GM12874 (cell line): ENCODE measurements at regions not wholly inside any gene's neighbourhood (a gene's known extent, or its start where the extent isn't known, plus 50 kb on each side); places are given as distances from the start of the nearest gene placed in this dataset.

Experiments
- TF ChIP-seq, protein P1 (sequence below): IDR thresholded peaks from 2 replicates; pipeline ENCODE4 v1.5.1; 2011; ENCODE audit warnings: low read depth, mild to moderate bottlenecking, control low read depth, low read length, moderate library complexity; ENCODE audit not compliant: insufficient read depth

DNA sequence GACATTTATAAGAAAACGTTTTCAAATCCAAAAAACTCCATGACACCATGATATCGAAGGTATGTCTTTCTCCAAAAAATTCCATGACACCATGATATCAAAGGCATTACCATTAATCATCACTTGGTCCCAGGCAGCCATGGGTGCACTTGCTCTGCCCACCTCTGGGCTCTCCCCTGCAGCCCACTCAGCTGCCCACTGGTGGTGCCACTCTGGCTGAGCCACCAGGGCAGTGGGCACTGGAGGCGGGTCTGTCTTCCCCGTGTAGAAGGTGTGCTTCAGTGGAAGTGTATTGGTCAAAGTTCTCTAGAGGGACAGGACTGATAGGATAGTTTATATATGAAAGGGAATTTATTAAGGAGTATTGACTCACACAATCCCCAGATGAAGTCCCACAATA, 240.4 kb downstream of the KLF6 start:
- TF ChIP-seq, protein P1, sequence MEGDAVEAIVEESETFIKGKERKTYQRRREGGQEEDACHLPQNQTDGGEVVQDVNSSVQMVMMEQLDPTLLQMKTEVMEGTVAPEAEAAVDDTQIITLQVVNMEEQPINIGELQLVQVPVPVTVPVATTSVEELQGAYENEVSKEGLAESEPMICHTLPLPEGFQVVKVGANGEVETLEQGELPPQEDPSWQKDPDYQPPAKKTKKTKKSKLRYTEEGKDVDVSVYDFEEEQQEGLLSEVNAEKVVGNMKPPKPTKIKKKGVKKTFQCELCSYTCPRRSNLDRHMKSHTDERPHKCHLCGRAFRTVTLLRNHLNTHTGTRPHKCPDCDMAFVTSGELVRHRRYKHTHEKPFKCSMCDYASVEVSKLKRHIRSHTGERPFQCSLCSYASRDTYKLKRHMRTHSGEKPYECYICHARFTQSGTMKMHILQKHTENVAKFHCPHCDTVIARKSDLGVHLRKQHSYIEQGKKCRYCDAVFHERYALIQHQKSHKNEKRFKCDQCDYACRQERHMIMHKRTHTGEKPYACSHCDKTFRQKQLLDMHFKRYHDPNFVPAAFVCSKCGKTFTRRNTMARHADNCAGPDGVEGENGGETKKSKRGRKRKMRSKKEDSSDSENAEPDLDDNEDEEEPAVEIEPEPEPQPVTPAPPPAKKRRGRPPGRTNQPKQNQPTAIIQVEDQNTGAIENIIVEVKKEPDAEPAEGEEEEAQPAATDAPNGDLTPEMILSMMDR, result no peak

DNA sequence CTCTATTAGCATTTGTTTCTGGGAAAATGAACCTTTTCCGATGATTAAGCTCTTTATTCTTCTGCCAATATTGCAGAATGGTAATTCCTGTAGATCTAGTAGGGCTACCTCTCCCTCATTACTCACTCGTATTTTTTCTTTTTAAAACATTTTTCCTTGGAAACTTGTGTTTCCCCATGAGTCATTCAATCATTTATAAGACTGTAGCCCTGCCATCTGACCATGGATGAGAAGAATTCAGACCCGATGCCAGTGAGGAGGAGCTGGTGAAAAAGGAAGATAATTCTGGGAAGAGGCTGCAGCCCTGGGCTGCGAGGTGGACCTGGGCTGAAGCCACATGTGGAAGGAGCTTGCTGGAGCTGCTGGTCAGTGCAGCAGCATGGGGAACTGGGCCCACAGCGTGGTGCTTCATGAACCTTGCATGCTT, 242.8 kb downstream of the KLF6 start:
- TF ChIP-seq, protein P1, result no peak

DNA sequence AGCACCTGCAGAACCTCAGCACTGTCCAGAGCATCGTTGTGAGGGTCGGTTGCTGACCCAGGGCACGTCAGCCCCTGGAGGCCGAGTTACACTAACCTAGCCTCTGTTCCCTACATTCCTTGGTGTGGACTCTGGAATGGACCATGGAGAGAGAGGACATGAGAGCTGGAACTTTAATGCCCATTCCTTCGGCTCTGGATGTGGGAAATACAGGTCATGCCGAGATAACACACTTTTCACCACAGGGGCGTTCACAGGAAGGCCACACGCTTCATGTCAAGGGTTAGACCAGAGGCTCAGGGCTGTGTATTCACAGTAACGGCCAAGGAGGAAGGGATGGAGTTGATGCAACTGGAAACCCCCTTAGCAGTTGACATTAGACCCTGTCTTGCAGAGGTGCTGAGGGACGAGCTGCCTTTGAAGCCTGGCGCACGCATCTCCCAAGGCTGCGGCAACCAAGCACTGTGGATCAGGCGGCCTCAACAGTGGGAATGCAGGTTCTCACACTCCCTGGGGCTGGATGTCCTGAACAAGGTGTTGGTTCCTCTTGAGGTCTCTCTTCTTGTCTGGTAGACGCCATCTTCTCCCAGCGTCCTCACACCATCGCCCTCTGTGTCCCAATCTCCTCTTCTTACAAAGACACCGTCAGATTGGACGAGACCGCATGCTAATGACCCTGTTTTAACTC, 245.2 kb downstream of the KLF6 start:
- TF ChIP-seq, protein P1, result no peak

DNA sequence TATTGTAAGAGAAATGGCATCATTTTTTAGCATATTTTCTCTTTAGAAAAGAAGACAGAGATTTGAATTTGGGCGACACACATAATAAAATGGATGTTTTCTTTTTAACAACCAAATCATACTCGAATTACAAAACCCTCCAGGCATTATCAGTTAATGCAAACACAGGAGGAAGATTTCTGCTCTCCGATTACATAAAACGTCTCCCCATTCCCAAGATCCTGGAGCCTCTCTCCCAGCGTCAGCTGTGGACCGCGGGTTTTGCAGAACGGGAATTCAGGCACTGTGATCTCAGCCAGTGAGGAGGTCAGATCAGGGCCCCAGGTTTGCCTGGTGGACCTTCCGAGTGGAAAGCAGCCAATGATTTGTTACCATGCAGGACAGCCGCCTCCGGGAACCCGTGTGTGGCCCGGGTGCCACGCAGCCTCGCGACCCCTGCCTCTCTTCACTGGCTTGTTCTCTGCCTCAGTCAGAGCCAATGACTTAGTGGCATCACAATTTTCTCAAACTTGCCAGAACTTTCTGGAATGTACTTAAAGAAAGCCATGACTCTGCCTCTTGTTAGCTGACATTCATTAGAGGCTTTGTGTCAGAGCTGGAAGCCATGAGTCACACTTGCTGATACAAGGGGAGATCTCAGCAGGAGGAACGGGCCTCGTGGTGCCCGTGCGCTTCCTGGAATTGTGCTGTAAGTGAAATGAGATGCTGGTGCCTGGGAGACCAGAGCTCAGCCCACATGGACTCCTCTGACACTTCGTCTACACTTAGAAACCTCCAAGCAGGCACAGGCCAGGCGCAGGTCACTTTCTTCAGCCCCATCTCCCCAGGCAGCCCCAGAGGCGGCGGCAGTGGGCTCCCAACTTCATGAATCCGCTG, 246.1 kb downstream of the KLF6 start:
- TF ChIP-seq, protein P1, result no peak

DNA sequence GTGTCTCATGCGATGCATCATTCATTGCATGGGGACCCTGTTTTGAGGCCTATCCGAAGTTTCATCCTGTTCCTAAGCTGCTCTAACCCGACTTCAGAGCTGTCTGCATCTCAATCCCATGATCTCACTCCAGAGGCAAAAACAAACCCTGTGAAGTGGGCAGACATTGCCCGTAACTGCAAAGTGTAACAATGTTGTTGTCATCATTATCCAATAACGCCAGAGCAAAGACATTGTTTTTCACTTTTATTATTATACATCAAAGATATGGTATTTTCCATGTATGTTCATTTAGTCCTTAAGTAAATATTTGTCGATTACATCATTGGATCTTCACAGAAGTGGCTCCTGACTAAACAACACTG, 246.7 kb downstream of the KLF6 start:
- TF ChIP-seq, protein P1, result no peak

DNA sequence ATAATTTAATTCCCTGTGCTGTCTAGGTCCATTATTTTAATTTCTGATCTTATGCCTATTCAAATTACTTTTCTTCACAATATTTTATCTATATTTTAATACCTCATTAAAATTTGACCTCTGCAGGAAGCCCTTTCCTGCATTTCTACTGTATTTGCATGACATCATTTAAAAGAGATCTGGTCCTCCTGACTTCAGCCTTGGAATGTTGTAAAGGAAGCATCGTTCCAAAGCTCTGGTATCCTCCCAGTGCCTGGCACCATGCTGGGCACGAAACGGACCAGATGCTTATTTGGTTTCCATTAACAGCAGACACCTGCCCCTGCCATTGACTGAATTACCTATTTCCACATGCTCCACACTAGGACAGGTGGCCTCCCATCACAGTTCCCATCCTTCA, 247.5 kb downstream of the KLF6 start:
- TF ChIP-seq, protein P1, result no peak

DNA sequence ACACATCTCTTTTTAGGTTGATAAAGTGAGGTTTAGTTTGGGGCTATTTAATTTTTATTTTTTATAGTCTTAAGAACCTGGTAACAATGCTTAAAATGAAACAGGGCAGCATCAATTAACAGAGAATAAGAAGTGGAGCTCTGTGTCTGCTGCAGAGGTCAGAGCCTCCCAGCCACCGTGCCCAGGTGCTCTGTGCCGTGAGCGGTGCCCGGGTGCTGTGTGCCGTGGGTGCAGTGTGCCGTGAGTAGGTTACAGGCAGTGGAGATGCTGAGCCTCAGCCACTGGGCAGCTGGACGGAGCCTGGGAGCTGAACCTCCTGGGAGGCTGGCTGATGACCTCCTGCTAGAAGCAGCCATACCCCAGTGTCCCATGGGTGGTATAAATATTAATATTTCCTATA, 250.0 kb downstream of the KLF6 start:
- TF ChIP-seq, protein P1, result no peak
